Sigmoid colon (tissue), 4 donors: ENCODE measurements at regions not wholly inside any gene's neighbourhood (a gene's known extent, or its start where the extent isn't known, plus 50 kb on each side); places are given as distances from the start of the nearest gene placed in this dataset.

ENCODE experiments used
- EP300 ChIP-seq, 4 donors: sonication (generic); formaldehyde crosslinking; IDR thresholded peaks; one replicate each; pipeline ENCODE4 v1.6.1; 2017; ENCODE audit warnings: antibody characterized with exemption in 4 of 4
- POLR2A ChIP-seq, 2 donors: fragments of 450-650 bp; IDR thresholded peaks; one replicate each; pipeline ENCODE4 v1.6.1; 2016; ENCODE audit warnings: antibody characterized with exemption in 2 of 2, mild to moderate bottlenecking in 2 of 2, moderate library complexity in 2 of 2
- POLR2AphosphoS5 ChIP-seq, 4 donors: sonication (generic); formaldehyde crosslinking; IDR thresholded peaks; one replicate each; pipeline ENCODE4 v1.6.1; 2017; ENCODE audit warnings: antibody characterized with exemption in 4 of 4
- TF ChIP-seq, protein P1 (sequence below), 4 experiments: fragments of 450-650 bp in 3 of 4; fragments of 200-600 bp in 1 of 4; IDR thresholded peaks; one replicate each; pipeline ENCODE4 v1.5.1; 2016 to 2019; ENCODE audit warnings: antibody characterized with exemption in 4 of 4, mild to moderate bottlenecking in 3 of 4, moderate library complexity in 2 of 4

DNA sequence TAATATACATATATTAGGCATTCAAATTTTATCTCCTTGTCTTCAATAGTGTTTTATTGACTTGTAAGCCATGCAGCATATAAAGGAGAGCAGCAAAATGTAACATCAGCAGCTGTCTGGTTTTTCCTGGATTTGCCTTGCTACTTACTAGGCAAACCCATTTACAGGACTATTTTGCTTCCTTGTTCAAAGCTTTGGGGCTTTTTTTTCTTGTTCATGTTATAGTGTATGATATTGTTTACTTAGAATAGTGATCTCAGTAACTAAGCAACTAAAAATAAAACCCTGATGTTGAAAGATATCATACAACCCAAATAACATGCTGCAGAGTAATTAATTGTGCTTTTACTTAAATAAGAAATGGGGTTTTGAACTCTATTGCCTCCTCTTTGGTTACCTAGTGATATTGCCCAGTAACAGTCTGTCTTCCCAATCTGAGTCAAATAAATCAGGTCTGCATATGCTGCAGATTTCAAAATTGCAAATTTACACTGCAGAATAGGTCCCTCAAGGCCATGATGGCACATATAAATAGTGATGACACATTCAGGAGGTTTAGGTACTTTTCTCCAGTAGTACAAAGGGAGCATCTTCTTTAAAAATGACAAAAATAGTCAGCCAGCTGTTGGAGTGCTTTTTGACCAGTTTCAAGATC lies 578.1 kb upstream of the NECTIN3 start:
- TF ChIP-seq, protein P1, sequence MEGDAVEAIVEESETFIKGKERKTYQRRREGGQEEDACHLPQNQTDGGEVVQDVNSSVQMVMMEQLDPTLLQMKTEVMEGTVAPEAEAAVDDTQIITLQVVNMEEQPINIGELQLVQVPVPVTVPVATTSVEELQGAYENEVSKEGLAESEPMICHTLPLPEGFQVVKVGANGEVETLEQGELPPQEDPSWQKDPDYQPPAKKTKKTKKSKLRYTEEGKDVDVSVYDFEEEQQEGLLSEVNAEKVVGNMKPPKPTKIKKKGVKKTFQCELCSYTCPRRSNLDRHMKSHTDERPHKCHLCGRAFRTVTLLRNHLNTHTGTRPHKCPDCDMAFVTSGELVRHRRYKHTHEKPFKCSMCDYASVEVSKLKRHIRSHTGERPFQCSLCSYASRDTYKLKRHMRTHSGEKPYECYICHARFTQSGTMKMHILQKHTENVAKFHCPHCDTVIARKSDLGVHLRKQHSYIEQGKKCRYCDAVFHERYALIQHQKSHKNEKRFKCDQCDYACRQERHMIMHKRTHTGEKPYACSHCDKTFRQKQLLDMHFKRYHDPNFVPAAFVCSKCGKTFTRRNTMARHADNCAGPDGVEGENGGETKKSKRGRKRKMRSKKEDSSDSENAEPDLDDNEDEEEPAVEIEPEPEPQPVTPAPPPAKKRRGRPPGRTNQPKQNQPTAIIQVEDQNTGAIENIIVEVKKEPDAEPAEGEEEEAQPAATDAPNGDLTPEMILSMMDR (IDR thresholded peaks at IDR 0.05), result no peak
- no peak for TF ChIP-seq POLR2A (IDR thresholded peaks at IDR 0.05)
- TF ChIP-seq POLR2AphosphoS5 (IDR thresholded peaks at IDR 0.05), result no peak
- TF ChIP-seq EP300 (IDR thresholded peaks at IDR 0.05), result no peak
